ENCODE measurements at regions not wholly inside any gene's neighbourhood (a gene's known extent, or its start where the extent isn't known, plus 50 kb on each side); places are given as distances from the start of the nearest gene placed in this dataset.

DNA sequence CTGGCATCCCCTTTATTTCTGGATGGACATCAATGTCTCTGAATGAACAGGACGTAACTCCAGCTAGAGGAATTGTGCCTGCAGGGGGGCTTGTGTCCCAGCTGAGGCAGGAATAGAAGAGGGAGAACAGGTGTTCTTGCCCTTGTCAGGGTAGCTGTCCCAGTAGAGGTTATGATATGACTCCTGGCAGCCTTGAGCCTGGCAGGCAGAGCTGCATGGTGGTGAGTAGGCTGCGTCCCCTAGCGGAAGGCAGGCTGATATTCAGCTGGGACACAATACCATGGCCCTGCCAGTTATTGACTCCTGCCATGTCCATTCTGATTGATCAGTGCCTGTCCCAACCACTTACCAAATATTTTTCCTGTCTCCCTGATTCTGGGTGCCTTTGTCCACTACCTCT is 197.2 kb downstream of the RAP2A start:
- TF ChIP-seq, protein P1, sequence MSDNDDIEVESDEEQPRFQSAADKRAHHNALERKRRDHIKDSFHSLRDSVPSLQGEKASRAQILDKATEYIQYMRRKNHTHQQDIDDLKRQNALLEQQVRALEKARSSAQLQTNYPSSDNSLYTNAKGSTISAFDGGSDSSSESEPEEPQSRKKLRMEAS (IDR thresholded peaks at IDR 0.05) = no peak
- TF ChIP-seq, protein P2, sequence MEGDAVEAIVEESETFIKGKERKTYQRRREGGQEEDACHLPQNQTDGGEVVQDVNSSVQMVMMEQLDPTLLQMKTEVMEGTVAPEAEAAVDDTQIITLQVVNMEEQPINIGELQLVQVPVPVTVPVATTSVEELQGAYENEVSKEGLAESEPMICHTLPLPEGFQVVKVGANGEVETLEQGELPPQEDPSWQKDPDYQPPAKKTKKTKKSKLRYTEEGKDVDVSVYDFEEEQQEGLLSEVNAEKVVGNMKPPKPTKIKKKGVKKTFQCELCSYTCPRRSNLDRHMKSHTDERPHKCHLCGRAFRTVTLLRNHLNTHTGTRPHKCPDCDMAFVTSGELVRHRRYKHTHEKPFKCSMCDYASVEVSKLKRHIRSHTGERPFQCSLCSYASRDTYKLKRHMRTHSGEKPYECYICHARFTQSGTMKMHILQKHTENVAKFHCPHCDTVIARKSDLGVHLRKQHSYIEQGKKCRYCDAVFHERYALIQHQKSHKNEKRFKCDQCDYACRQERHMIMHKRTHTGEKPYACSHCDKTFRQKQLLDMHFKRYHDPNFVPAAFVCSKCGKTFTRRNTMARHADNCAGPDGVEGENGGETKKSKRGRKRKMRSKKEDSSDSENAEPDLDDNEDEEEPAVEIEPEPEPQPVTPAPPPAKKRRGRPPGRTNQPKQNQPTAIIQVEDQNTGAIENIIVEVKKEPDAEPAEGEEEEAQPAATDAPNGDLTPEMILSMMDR (IDR thresholded peaks at IDR 0.05) = no peak
- TF ChIP-seq RNF2 (IDR thresholded peaks at IDR 0.05; ENCODE audit: borderline replicate concordance, low read depth) (no peak), MYC (IDR thresholded peaks at IDR 0.05; ENCODE audit: borderline replicate concordance, low read length) (no peak), HOXA7 (CRISPR knock-in tag; IDR thresholded peaks at IDR 0.05) (no peak), CHD4 (IDR thresholded peaks at IDR 0.05; ENCODE audit: borderline replicate concordance) (no peak)
- TF ChIP-seq, protein P3, sequence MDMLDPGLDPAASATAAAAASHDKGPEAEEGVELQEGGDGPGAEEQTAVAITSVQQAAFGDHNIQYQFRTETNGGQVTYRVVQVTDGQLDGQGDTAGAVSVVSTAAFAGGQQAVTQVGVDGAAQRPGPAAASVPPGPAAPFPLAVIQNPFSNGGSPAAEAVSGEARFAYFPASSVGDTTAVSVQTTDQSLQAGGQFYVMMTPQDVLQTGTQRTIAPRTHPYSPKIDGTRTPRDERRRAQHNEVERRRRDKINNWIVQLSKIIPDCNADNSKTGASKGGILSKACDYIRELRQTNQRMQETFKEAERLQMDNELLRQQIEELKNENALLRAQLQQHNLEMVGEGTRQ (IDR thresholded peaks at IDR 0.05) = no peak

All from A549 (cell line).